K562 (cell line): ENCODE measurements at regions not wholly inside any gene's neighbourhood (a gene's known extent, or its start where the extent isn't known, plus 50 kb on each side); places are given as distances from the start of the nearest gene placed in this dataset.

Experiments used
- ATAC-seq: fragments of 200-7000 bp; cut with Tn5 transposase; 3 replicates; pipeline ENCODE4 v1.9.1; 2020; ENCODE audit warnings: moderate library complexity
- BruUV-seq: library from RNA; stranded (reverse); fragments of 400-500 nt; replicated peaks from 2 replicates; lab custom pipeline; 2021; lab: Mats Ljungman, UMichigan
- CTCF ChIA-PET: fragments of 300-600 bp; formaldehyde crosslinking; extraction: SDS; loops from one replicate; lab custom pipeline; 2021; ENCODE audit warnings: low intra/inter-chr PET ratio; lab: Yijun Ruan, JAX
- POLR2A ChIA-PET: fragments of 300-600, 350-650 bp; sonication (Branson Sonifier 250); formaldehyde crosslinking; extraction: SDS; loops from one replicate; lab custom pipeline; 2021; ENCODE audit warnings: antibody characterized with exemption, inconsistent platforms; lab: Yijun Ruan, JAX
- DNase-seq, 4 experiments: peaks; one replicate each; pipeline versions ENCODE4 v3.0.0 to v3.0.0-alpha.2; 2011 to 2018; ENCODE audit warnings: low spot score in 3 of 4, mixed read lengths in 3 of 4; ENCODE audit errors: extremely low read depth in 1 of 4
- FAIRE-seq: peaks from 2 replicates; lab custom pipeline; 2011; peaks lifted over from hg19 to GRCh38; lab: Jason Lieb, UNC
- H2AFZ ChIP-seq: 2 replicates; pipeline ENCODE4 v1.6.0; 2011; ENCODE audit warnings: low read depth, low read length, control low read depth, inconsistent platforms
- H3K27ac ChIP-seq: fragments of 200-600 bp; 3 replicates; pipeline ENCODE4 v1.8.0; 2011; ENCODE audit warnings: low read depth, mild to moderate bottlenecking, control low read depth, inconsistent platforms, low read length, moderate library complexity, mixed read lengths; ENCODE audit errors: extremely low read depth
- H3K27me3 ChIP-seq, 2 experiments: fragments of 300-600 bp in 1 of 2; 2 replicates in 1 of 2; 3 replicates in 1 of 2; pipeline versions ENCODE4 v1.6.0 to v1.8.0; 2011; ENCODE audit warnings: inconsistent platforms in 2 of 2, low read length in 2 of 2, mild to moderate bottlenecking in 1 of 2, mixed read lengths in 1 of 2, moderate library complexity in 1 of 2; ENCODE audit not compliant: control insufficient read depth in 2 of 2, insufficient read depth in 2 of 2
- H3K36me3 ChIP-seq: fragments of 300-600 bp; 3 replicates; pipeline ENCODE4 v1.8.0; 2011; ENCODE audit warnings: mild to moderate bottlenecking, low read length, inconsistent platforms; ENCODE audit not compliant: control insufficient read depth, insufficient read depth
- H3K4me1 ChIP-seq, 2 experiments: fragments of 200-600 bp in 1 of 2; replicated peaks in 1 of 2; 2 replicates in 1 of 2; 3 replicates in 1 of 2; pipeline versions ENCODE4 v1.5.1 to v1.8.0; 2011; ENCODE audit warnings: inconsistent platforms in 2 of 2, low read length in 2 of 2, mild to moderate bottlenecking in 1 of 2, mixed read lengths in 1 of 2, moderate library complexity in 1 of 2; ENCODE audit not compliant: control insufficient read depth in 2 of 2, insufficient read depth in 2 of 2
- H3K4me2 ChIP-seq: 2 replicates; pipeline ENCODE4 v1.6.1; 2011; ENCODE audit warnings: low read length, control low read depth, inconsistent platforms, mixed read lengths; ENCODE audit not compliant: insufficient read depth
- H3K4me3 ChIP-seq: fragments of 200-600 bp; sonication (generic), shearing (Covaris generic); 2 replicates; pipeline ENCODE4 v1.5.1; 2016; ENCODE audit warnings: control low read depth, inconsistent platforms
- H3K79me2 ChIP-seq: fragments of 200-600 bp; 3 replicates; pipeline ENCODE4 v1.8.0; 2011; ENCODE audit warnings: low read length, inconsistent platforms; ENCODE audit not compliant: control insufficient read depth, insufficient read depth
- H3K9ac ChIP-seq, 2 experiments: 2 replicates each; pipeline versions ENCODE4 v1.6.0 to v1.6.1; 2011; ENCODE audit warnings: low read depth in 2 of 2, low read length in 2 of 2, control low read depth in 1 of 2, inconsistent platforms in 1 of 2, mild to moderate bottlenecking in 1 of 2, mixed read lengths in 1 of 2; ENCODE audit not compliant: insufficient read depth in 1 of 2
- H3K9me1 ChIP-seq: one replicate; pipeline ENCODE4 v1.6.0; 2011; ENCODE audit warnings: inconsistent platforms, mild to moderate bottlenecking, low read length, moderate library complexity; ENCODE audit not compliant: control insufficient read depth, insufficient read depth
- H3K9me3 ChIP-seq: replicated peaks from 2 replicates; pipeline ENCODE4 v1.5.1; 2011; ENCODE audit warnings: low read depth, low read length, inconsistent platforms; ENCODE audit not compliant: control insufficient read depth, insufficient read depth
- H4K20me1 ChIP-seq: replicated peaks from 2 replicates; pipeline ENCODE4 v1.6.1; 2011; ENCODE audit warnings: low read length, inconsistent platforms, mixed read lengths; ENCODE audit not compliant: control insufficient read depth, insufficient read depth
- CTBP1 ChIP-seq: fragments of 450-650 bp; IDR thresholded peaks from 2 replicates; pipeline ENCODE4 v1.6.1; 2016; ENCODE audit warnings: borderline replicate concordance
- HDAC1 ChIP-seq, 2 experiments: fragments of 450-650 bp; IDR thresholded peaks; 2 replicates each; pipeline ENCODE4 v1.6.1; 2016 to 2017; ENCODE audit warnings: inconsistent platforms in 1 of 2, mild to moderate bottlenecking in 1 of 2, moderate library complexity in 1 of 2
- KLF16 ChIP-seq: IDR thresholded peaks from 2 replicates; pipeline ENCODE4 v1.6.1; 2016; ENCODE audit warnings: antibody characterized with exemption
- MCM7 ChIP-seq, 2 experiments: fragments of 450-650 bp; IDR thresholded peaks; 2 replicates each; pipeline ENCODE4 v1.6.1; 2016 to 2018
- PHF20 ChIP-seq: fragments of 450-650 bp; IDR thresholded peaks from 2 replicates; pipeline ENCODE4 v1.6.1; 2018; ENCODE audit not compliant: partially characterized antibody
- SRSF7 ChIP-seq: fragments of 200-400 bp; formaldehyde crosslinking; optimal IDR thresholded peaks from 2 replicates; pipeline ENCODE3; 2017; ENCODE audit warnings: mild to moderate bottlenecking, low read depth, low read length
- ZBTB8A ChIP-seq: fragments of 450-650 bp; IDR thresholded peaks from 2 replicates; pipeline ENCODE4 v1.6.1; 2018; ENCODE audit warnings: mild to moderate bottlenecking, moderate library complexity; ENCODE audit not compliant: partially characterized antibody
- WGBS: fragments of 100-300 bp; shearing (Covaris generic); methylation state at CpG from one replicate; pipeline ENCODE4 v1.1.6; 2016; ENCODE audit warnings: low coverage, mixed read lengths; ENCODE audit not compliant: insufficient coverage; ENCODE audit errors: missing lambda C conversion rate; 5-methylcytosine and 5-hydroxymethylcytosine counted together
- in situ Hi-C: fragments of 300-500 bp; cut with MboI; formaldehyde crosslinking; loops from 4 replicates; pipeline ENCODE4 v1.15.0; 2018; ENCODE audit warnings: inconsistent platforms, mixed read lengths
- intact Hi-C: fragments of 100-400 bp; cut with micrococcal nuclease; formaldehyde crosslinking; loops from 2 replicates; pipeline ENCODE4 v1.14.2; 2022
- TF ChIP-seq, protein P1 (sequence below): fragments of 450-650 bp; IDR thresholded peaks from 2 replicates; pipeline ENCODE4 v1.6.1; 2016
- TF ChIP-seq, protein P2 (sequence below), 2 experiments: fragments of 450-650 bp in 1 of 2; sonication (generic) in 1 of 2; formaldehyde crosslinking in 1 of 2; IDR thresholded peaks; 2 replicates each; pipeline versions ENCODE4 v1.7.1 to v1.9.0; 2016 to 2022; ENCODE audit warnings: inconsistent platforms in 1 of 2, mild to moderate bottlenecking in 1 of 2, missing genetic modification reagents in 1 of 2
- TF ChIP-seq, protein P3 (sequence below), 2 experiments: fragments of 450-650 bp in 1 of 2; sonication (generic) in 1 of 2; formaldehyde crosslinking in 1 of 2; IDR thresholded peaks in 1 of 2; conservative IDR thresholded peaks in 1 of 2; 2 replicates each; pipeline versions ENCODE4 v1.6.1 to v1.8.1; 2016 to 2023; ENCODE audit warnings: mild to moderate bottlenecking in 2 of 2, moderate library complexity in 2 of 2, inconsistent platforms in 1 of 2, missing genetic modification reagents in 1 of 2

DNA sequence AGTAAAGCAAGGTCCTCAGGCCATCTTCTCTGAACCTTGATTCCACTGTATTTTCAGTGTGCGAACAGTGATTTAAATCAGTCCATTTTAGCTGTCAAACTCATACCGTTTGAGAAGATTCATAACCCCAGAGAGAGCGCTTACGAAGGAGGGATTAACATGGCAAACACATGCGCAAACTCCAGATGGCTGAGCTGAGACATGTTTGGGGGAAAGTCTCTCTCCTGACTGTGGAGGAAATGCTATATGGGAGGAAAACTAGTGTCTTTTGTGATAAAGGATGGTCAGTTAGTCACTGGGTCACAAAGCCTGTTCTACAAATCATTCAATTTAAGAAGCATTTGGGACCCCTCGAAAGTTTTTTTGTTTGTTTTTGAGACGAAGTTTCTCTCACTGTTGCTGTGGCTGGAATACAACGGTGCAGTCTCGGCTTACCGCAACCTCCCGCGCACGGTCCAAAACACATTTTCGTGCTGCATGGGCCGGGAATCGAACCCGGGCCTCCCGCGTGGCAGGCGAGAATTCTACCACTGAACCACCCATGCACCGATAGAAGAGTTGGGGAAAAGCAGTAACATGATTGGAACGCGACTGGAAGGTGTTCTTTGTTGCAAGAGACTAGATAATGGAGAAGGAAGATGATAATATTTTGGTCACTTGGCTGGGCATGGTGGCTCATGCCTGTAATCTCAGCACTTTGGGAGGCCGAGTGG is 58.4 kb upstream of the CXADR start:
- FAIRE-seq (peak; percentile 69), ATAC-seq (peak; percentile 95), DNase-seq (peak; percentile 33 to 73 (median 43))
- in situ Hi-C loops: no loop called here
- H3K36me3 ChIP-seq: no peaks in the 10 kb centered on the region
- ChIA-PET POLR2A (interaction anchor here (0.6 kb wide), 1 partner anchor 20 kb away, joined by 3 read pairs; no protein-coding TSS in a partner anchor), CTCF (interaction anchor here (0.6 kb wide), 1 partner anchor 80 kb away, joined by 6 read pairs; no protein-coding TSS in a partner anchor)
- H3K4me2 ChIP-seq: peak overlapping the region; percentile 39; the same call in 1 of the 2 replicates
- no peak overlapping the region for H2AFZ ChIP-seq
- 0 out of 3 replicates have a peak overlapping the region, but pooled peaks have one; percentile 4 for H3K27ac ChIP-seq
- H3K9me3 ChIP-seq: no peaks in the 10 kb centered on the region
- H3K27me3 ChIP-seq: no peaks in the 10 kb centered on the region
- H3K9ac ChIP-seq: no peak overlapping the region
- H3K9me1 ChIP-seq: no peaks in the 10 kb centered on the region
- H3K4me1 ChIP-seq: no peaks in the 10 kb centered on the region; a peak in 2 of 5 replicates
- no peaks in the 10 kb centered on the region for H3K79me2 ChIP-seq
- no peaks in the 10 kb centered on the region for H4K20me1 ChIP-seq
- 1% methylated on average over 24 of the region's 24 CpGs for WGBS
- intact Hi-C loops: no loop called here
- TSS peak; percentile 100 for BruUV-seq
- H3K4me3 ChIP-seq: peak overlapping the region; percentile 20; the same call in 1 of the 2 replicates
- TF ChIP-seq MCM7 (IDR thresholded peaks at IDR 0.05): no peak
- TF ChIP-seq, protein P1, sequence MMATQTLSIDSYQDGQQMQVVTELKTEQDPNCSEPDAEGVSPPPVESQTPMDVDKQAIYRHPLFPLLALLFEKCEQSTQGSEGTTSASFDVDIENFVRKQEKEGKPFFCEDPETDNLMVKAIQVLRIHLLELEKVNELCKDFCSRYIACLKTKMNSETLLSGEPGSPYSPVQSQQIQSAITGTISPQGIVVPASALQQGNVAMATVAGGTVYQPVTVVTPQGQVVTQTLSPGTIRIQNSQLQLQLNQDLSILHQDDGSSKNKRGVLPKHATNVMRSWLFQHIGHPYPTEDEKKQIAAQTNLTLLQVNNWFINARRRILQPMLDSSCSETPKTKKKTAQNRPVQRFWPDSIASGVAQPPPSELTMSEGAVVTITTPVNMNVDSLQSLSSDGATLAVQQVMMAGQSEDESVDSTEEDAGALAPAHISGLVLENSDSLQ: peak; percentile 76
- TF ChIP-seq HDAC1 (IDR thresholded peaks at IDR 0.05): peak in 1 of 2 experiments; percentile 75; a peak in 2 of 4 replicates
- peak; percentile 75; the same call in 1 of the 2 replicates for TF ChIP-seq CTBP1
- TF ChIP-seq SRSF7: no peak
- TF ChIP-seq, protein P2, sequence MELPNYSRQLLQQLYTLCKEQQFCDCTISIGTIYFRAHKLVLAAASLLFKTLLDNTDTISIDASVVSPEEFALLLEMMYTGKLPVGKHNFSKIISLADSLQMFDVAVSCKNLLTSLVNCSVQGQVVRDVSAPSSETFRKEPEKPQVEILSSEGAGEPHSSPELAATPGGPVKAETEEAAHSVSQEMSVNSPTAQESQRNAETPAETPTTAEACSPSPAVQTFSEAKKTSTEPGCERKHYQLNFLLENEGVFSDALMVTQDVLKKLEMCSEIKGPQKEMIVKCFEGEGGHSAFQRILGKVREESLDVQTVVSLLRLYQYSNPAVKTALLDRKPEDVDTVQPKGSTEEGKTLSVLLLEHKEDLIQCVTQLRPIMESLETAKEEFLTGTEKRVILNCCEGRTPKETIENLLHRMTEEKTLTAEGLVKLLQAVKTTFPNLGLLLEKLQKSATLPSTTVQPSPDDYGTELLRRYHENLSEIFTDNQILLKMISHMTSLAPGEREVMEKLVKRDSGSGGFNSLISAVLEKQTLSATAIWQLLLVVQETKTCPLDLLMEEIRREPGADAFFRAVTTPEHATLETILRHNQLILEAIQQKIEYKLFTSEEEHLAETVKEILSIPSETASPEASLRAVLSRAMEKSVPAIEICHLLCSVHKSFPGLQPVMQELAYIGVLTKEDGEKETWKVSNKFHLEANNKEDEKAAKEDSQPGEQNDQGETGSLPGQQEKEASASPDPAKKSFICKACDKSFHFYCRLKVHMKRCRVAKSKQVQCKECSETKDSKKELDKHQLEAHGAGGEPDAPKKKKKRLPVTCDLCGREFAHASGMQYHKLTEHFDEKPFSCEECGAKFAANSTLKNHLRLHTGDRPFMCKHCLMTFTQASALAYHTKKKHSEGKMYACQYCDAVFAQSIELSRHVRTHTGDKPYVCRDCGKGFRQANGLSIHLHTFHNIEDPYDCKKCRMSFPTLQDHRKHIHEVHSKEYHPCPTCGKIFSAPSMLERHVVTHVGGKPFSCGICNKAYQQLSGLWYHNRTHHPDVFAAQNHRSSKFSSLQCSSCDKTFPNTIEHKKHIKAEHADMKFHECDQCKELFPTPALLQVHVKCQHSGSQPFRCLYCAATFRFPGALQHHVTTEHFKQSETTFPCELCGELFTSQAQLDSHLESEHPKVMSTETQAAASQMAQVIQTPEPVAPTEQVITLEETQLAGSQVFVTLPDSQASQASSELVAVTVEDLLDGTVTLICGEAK (IDR thresholded peaks at IDR 0.05): peak; percentile 84
- TF ChIP-seq, protein P2 (CRISPR knock-in tag; IDR thresholded peaks at IDR 0.05): no peak
- peak; percentile 31 for TF ChIP-seq ZBTB8A
- TF ChIP-seq, protein P3, sequence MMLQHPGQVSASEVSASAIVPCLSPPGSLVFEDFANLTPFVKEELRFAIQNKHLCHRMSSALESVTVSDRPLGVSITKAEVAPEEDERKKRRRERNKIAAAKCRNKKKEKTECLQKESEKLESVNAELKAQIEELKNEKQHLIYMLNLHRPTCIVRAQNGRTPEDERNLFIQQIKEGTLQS (IDR thresholded peaks at IDR 0.05): no peak
- TF ChIP-seq, protein P3 (CRISPR knock-in tag; conservative IDR thresholded peaks at IDR 0.05): no peak
- peak; percentile 22 for TF ChIP-seq PHF20
- TF ChIP-seq KLF16: peak; percentile 18; the same call in 1 of the 2 replicates
